ENCODE measurements at regions not wholly inside any gene's neighbourhood (a gene's known extent, or its start where the extent isn't known, plus 50 kb on each side); places are given as distances from the start of the nearest gene placed in this dataset.

GRCh38 chr2:18396329-18397010, 164.0 kb downstream of the RDH14 start:
- TF ChIP-seq POLR2A (IDR thresholded peaks at IDR 0.05; ENCODE audit: low read depth, low read length) (no peak), TAF1 (IDR thresholded peaks at IDR 0.05; ENCODE audit: borderline replicate concordance, low read depth, low read length) (no peak)
